SK-N-SH treated with all-trans-retinoic acid at 6 μM for 48 hours (cell line): ENCODE measurements at regions not wholly inside any gene's neighbourhood (a gene's known extent, or its start where the extent isn't known, plus 50 kb on each side); places are given as distances from the start of the nearest gene placed in this dataset.

Source experiments
- ATAC-seq: fragments of 200-7000 bp; cut with Tn5 transposase; 3 replicates; pipeline ENCODE4 v1.9.1; 2020; ENCODE audit warnings: mild to moderate bottlenecking, moderate library complexity
- ARNTL ChIP-seq: fragments of 450-650 bp; formaldehyde crosslinking; IDR thresholded peaks from 2 replicates; pipeline ENCODE4 v1.5.0; 2020; ENCODE audit warnings: low read depth, mild to moderate bottlenecking, moderate library complexity, borderline replicate concordance
- BACH2 ChIP-seq: fragments of 250-450 bp; sonication (Bioruptor Pico); IDR thresholded peaks from 2 replicates; pipeline ENCODE4 v1.9.0; 2021; ENCODE audit warnings: mild to moderate bottlenecking, borderline replicate concordance
- CSDC2 ChIP-seq: fragments of 250-450 bp; sonication (Bioruptor Pico); IDR thresholded peaks from 2 replicates; pipeline ENCODE4 v1.5.0; 2020; ENCODE audit warnings: mild to moderate bottlenecking, moderate library complexity
- ESRRG ChIP-seq: fragments of 250-450 bp; sonication (Bioruptor Pico); IDR thresholded peaks from 2 replicates; pipeline ENCODE4 v1.6.1; 2021; ENCODE audit warnings: mild to moderate bottlenecking
- GLIS3 ChIP-seq: fragments of 250-450 bp; sonication (Bioruptor Pico); IDR thresholded peaks from 2 replicates; pipeline ENCODE4 v1.5.0; 2020; ENCODE audit warnings: mild to moderate bottlenecking, moderate library complexity
- ISL1 ChIP-seq: fragments of 250-450 bp; sonication (Bioruptor Pico); IDR thresholded peaks from 2 replicates; pipeline ENCODE4 v2.1.2; 2022; ENCODE audit warnings: mild to moderate bottlenecking, moderate library complexity
- OSR1 ChIP-seq: fragments of 250-450 bp; sonication (Bioruptor Pico); IDR thresholded peaks from 2 replicates; pipeline ENCODE4 v1.8.0; 2022; ENCODE audit warnings: moderate library complexity, mild to moderate bottlenecking, inconsistent platforms
- POU6F1 ChIP-seq: fragments of 250-450 bp; sonication (Bioruptor Pico); IDR thresholded peaks from 2 replicates; pipeline ENCODE4 v1.8.0; 2021; ENCODE audit warnings: low read depth, mild to moderate bottlenecking, moderate library complexity, borderline replicate concordance
- PPARA ChIP-seq: fragments of 250-450 bp; sonication (Bioruptor Pico); IDR thresholded peaks from 2 replicates; pipeline ENCODE4 v1.5.0; 2020; ENCODE audit warnings: mild to moderate bottlenecking, borderline replicate concordance
- RARB ChIP-seq: fragments of 250-450 bp; sonication (Bioruptor Pico); IDR thresholded peaks from 2 replicates; pipeline ENCODE4 v1.8.0; 2021; ENCODE audit warnings: mild to moderate bottlenecking, moderate library complexity
- SNAI2 ChIP-seq: fragments of 250-450 bp; sonication (Bioruptor Pico); IDR thresholded peaks from 2 replicates; pipeline ENCODE4 v1.5.0; 2020; ENCODE audit warnings: mild to moderate bottlenecking, moderate library complexity
- TCF4 ChIP-seq: fragments of 250-450 bp; sonication (Bioruptor Pico); IDR thresholded peaks from 2 replicates; pipeline ENCODE4 v1.8.0; 2021; ENCODE audit warnings: mild to moderate bottlenecking, moderate library complexity, borderline replicate concordance
- TOX ChIP-seq: fragments of 250-450 bp; sonication (Bioruptor Pico); IDR thresholded peaks from 2 replicates; pipeline ENCODE4 v1.8.0; 2021; ENCODE audit warnings: mild to moderate bottlenecking, moderate library complexity, borderline replicate concordance
- TSHZ2 ChIP-seq: fragments of 250-450 bp; sonication (Bioruptor Pico); IDR thresholded peaks from 2 replicates; pipeline ENCODE4 v1.5.0; 2020; ENCODE audit warnings: mild to moderate bottlenecking, moderate library complexity
- ZFP3 ChIP-seq: fragments of 250-450 bp; sonication (Bioruptor Pico); IDR thresholded peaks from 2 replicates; pipeline ENCODE4 v1.5.0; 2020; ENCODE audit warnings: mild to moderate bottlenecking, moderate library complexity
- ZFP30 ChIP-seq: fragments of 450-650 bp; formaldehyde crosslinking; IDR thresholded peaks from 2 replicates; pipeline ENCODE4 v1.5.0; 2022; ENCODE audit warnings: mild to moderate bottlenecking, moderate library complexity
- ZNF565 ChIP-seq: fragments of 450-650 bp; formaldehyde crosslinking; conservative IDR thresholded peaks from 2 replicates; pipeline ENCODE4 v1.5.0; 2020; ENCODE audit warnings: low read depth, mild to moderate bottlenecking, moderate library complexity
- ZNF70 ChIP-seq: fragments of 450-650 bp; formaldehyde crosslinking; IDR thresholded peaks from 2 replicates; pipeline ENCODE4 v1.5.0; 2020; ENCODE audit warnings: mild to moderate bottlenecking, moderate library complexity
- ZNF8 ChIP-seq: fragments of 450-650 bp; formaldehyde crosslinking; IDR thresholded peaks from 2 replicates; pipeline ENCODE4 v1.5.0; 2020; ENCODE audit warnings: mild to moderate bottlenecking, moderate library complexity
- TF ChIP-seq, protein P1 (sequence below): fragments of 250-450 bp; sonication (Bioruptor Pico); IDR thresholded peaks from 2 replicates; pipeline ENCODE4 v1.5.1; 2020; ENCODE audit warnings: low read depth, mild to moderate bottlenecking, moderate library complexity
- TF ChIP-seq, protein P2 (sequence below): fragments of 250-450 bp; sonication (Bioruptor Pico); IDR thresholded peaks from 2 replicates; pipeline ENCODE4 v1.8.0; 2020; ENCODE audit warnings: mild to moderate bottlenecking, moderate library complexity, borderline replicate concordance

GRCh38 chr1:105072446-105072845, 1322.7 kb downstream of the AMY1C start:
- ATAC-seq: no peak
- TF ChIP-seq GLIS3: no peak
- no peak for TF ChIP-seq PPARA (CRISPR knock-in tag)
- TF ChIP-seq BACH2 (CRISPR knock-in tag): no peak
- no peak for TF ChIP-seq ZNF565
- no peak for TF ChIP-seq POU6F1 (CRISPR knock-in tag)
- no peak for TF ChIP-seq ZNF8 (CRISPR knock-in tag)
- TF ChIP-seq TSHZ2 (CRISPR knock-in tag): no peak
- TF ChIP-seq ARNTL (CRISPR knock-in tag): no peak
- TF ChIP-seq TOX (CRISPR knock-in tag): no peak

DNA sequence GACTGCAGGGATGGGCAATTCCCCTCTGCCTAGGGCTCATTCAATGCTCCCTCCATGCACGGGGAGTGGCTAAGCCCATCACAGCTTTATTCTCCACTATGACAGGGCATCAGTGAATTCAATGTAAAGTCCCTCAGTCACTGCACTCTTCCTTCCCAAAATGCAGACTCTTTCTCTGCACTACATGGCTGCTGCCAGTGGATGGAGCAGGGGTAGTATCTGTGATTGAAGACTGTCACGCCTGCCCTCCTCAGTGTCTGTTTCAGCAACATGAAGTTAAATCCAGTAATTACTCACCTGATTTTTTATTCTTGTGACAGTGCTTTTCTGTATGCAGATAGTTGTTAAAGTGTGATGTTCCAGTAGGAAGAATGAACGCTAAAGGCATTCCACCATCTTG, 1323.2 kb downstream of the AMY1C start:
- TF ChIP-seq ESRRG (CRISPR knock-in tag) (no peak), TCF4 (CRISPR knock-in tag) (no peak), ZNF8 (CRISPR knock-in tag) (no peak), TSHZ2 (CRISPR knock-in tag) (no peak), POU6F1 (CRISPR knock-in tag) (no peak), ZNF70 (CRISPR knock-in tag) (no peak), CSDC2 (CRISPR knock-in tag) (no peak), SNAI2 (no peak), ZFP3 (CRISPR knock-in tag) (no peak), ZFP30 (CRISPR knock-in tag) (no peak), RARB (CRISPR knock-in tag) (no peak), BACH2 (CRISPR knock-in tag) (no peak), PPARA (CRISPR knock-in tag) (no peak), OSR1 (CRISPR knock-in tag) (no peak), ISL1 (CRISPR knock-in tag) (no peak), GLIS3 (no peak)
- TF ChIP-seq, protein P1, sequence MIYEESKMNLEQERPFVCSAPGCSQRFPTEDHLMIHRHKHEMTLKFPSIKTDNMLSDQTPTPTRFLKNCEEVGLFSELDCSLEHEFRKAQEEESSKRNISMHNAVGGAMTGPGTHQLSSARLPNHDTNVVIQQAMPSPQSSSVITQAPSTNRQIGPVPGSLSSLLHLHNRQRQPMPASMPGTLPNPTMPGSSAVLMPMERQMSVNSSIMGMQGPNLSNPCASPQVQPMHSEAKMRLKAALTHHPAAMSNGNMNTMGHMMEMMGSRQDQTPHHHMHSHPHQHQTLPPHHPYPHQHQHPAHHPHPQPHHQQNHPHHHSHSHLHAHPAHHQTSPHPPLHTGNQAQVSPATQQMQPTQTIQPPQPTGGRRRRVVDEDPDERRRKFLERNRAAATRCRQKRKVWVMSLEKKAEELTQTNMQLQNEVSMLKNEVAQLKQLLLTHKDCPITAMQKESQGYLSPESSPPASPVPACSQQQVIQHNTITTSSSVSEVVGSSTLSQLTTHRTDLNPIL (CRISPR knock-in tag): no peak
- TF ChIP-seq, protein P2, sequence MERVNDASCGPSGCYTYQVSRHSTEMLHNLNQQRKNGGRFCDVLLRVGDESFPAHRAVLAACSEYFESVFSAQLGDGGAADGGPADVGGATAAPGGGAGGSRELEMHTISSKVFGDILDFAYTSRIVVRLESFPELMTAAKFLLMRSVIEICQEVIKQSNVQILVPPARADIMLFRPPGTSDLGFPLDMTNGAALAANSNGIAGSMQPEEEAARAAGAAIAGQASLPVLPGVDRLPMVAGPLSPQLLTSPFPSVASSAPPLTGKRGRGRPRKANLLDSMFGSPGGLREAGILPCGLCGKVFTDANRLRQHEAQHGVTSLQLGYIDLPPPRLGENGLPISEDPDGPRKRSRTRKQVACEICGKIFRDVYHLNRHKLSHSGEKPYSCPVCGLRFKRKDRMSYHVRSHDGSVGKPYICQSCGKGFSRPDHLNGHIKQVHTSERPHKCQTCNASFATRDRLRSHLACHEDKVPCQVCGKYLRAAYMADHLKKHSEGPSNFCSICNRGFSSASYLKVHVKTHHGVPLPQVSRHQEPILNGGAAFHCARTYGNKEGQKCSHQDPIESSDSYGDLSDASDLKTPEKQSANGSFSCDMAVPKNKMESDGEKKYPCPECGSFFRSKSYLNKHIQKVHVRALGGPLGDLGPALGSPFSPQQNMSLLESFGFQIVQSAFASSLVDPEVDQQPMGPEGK (CRISPR knock-in tag): no peak
- TF ChIP-seq, all 23 proteins: peak for 0
- no peak for ATAC-seq
